Neural cell (in vitro differentiated cells): ENCODE measurements at regions not wholly inside any gene's neighbourhood (a gene's known extent, or its start where the extent isn't known, plus 50 kb on each side); places are given as distances from the start of the nearest gene placed in this dataset.

Source experiments
- H2AFZ ChIP-seq: fragments of 200-600, 300-800 bp; sonication (generic), shearing (Covaris generic); 2 replicates; pipeline ENCODE4 v1.6.0; 2014; ENCODE audit warnings: low read depth, mild to moderate bottlenecking, antibody characterized with exemption, low read length, moderate library complexity
- H3F3A ChIP-seq: fragments of 200-600 bp; shearing (Covaris generic); 2 replicates; pipeline ENCODE4 v1.6.1; 2016; ENCODE audit warnings: mild to moderate bottlenecking, moderate library complexity, mixed read lengths, antibody characterized with exemption, low read length; ENCODE audit not compliant: insufficient read depth, poor library complexity, severe bottlenecking
- H3K27ac ChIP-seq: fragments of 200-600, 300-800 bp; sonication (generic), shearing (Covaris generic); 2 replicates; pipeline ENCODE4 v1.5.1; 2014; ENCODE audit warnings: mild to moderate bottlenecking, low read length, moderate library complexity
- H3K27me3 ChIP-seq: fragments of 300-800, 200-600 bp; sonication (generic), shearing (Covaris generic); 2 replicates; pipeline ENCODE4 v1.6.0; 2014; ENCODE audit warnings: mild to moderate bottlenecking, low read depth, low read length, moderate library complexity; ENCODE audit not compliant: insufficient read depth
- H3K36me3 ChIP-seq: fragments of 300-800, 200-600 bp; sonication (generic), shearing (Covaris generic); 2 replicates; pipeline ENCODE4 v1.5.1; 2014; ENCODE audit warnings: mild to moderate bottlenecking, antibody characterized with exemption, low read length, moderate library complexity; ENCODE audit not compliant: insufficient read depth
- H3K4me2 ChIP-seq: fragments of 300-800, 200-600 bp; sonication (generic), shearing (Covaris generic); 2 replicates; pipeline ENCODE4 v1.6.0; 2014; ENCODE audit warnings: mild to moderate bottlenecking, low read length
- H3K4me3 ChIP-seq: fragments of 300-800, 200-600 bp; sonication (generic), shearing (Covaris generic); 2 replicates; pipeline ENCODE4 v1.5.1; 2014; ENCODE audit warnings: mild to moderate bottlenecking, low read length, moderate library complexity
- H3K79me2 ChIP-seq: fragments of 200-600 bp; shearing (Covaris generic); replicated peaks from 2 replicates; pipeline ENCODE4 v1.6.0; 2014; ENCODE audit warnings: mild to moderate bottlenecking, low read length, moderate library complexity; ENCODE audit not compliant: insufficient read depth
- H3K9ac ChIP-seq: fragments of 300-800, 200-600 bp; sonication (generic), shearing (Covaris generic); 2 replicates; pipeline ENCODE4 v1.6.1; 2016; ENCODE audit warnings: mild to moderate bottlenecking, low read length, mixed read lengths
- H3K9me2 ChIP-seq: fragments of 200-600 bp; shearing (Covaris generic); 2 replicates; pipeline ENCODE4 v1.6.1; 2016; ENCODE audit warnings: mild to moderate bottlenecking, low read length, mixed read lengths; ENCODE audit not compliant: insufficient read depth
- H3K9me3 ChIP-seq: fragments of 200-600, 300-800 bp; sonication (generic), shearing (Covaris generic); 2 replicates; pipeline ENCODE4 v1.6.1; 2016; ENCODE audit warnings: mild to moderate bottlenecking, mixed run types, low read length, moderate library complexity, mixed read lengths
- H4K20me1 ChIP-seq: fragments of 200-600 bp; shearing (Covaris generic); 2 replicates; pipeline ENCODE4 v1.6.1; 2016; ENCODE audit warnings: mild to moderate bottlenecking, mixed run types; ENCODE audit not compliant: insufficient read depth
- EP300 ChIP-seq: fragments of 450-650 bp; conservative IDR thresholded peaks from 2 replicates; pipeline ENCODE4 v1.6.1; 2014; ENCODE audit warnings: antibody characterized with exemption, mild to moderate bottlenecking, moderate library complexity; ENCODE audit not compliant: poor library complexity, severe bottlenecking
- EZH2 ChIP-seq: fragments of 200-600, 300-800 bp; shearing (Covaris generic), sonication (generic); IDR thresholded peaks from 2 replicates; pipeline ENCODE4 v1.6.1; 2014; ENCODE audit warnings: antibody characterized with exemption, low read length, borderline replicate concordance, mild to moderate bottlenecking; ENCODE audit not compliant: insufficient read depth, poor library complexity, severe bottlenecking
- MXI1 ChIP-seq: fragments of 450-650 bp; conservative IDR thresholded peaks from 2 replicates; pipeline ENCODE4 v1.6.1; 2014; ENCODE audit warnings: antibody characterized with exemption, mild to moderate bottlenecking; ENCODE audit not compliant: poor library complexity, severe bottlenecking
- POLR2AphosphoS5 ChIP-seq: IDR thresholded peaks from 2 replicates; pipeline ENCODE4 v1.6.1; 2012
- RAD21 ChIP-seq: fragments of 450-650 bp; conservative IDR thresholded peaks from 2 replicates; pipeline ENCODE4 v1.6.1; 2014; ENCODE audit warnings: antibody characterized with exemption, mild to moderate bottlenecking, moderate library complexity
- REST ChIP-seq: IDR thresholded peaks from 2 replicates; pipeline ENCODE4 v1.6.1; 2012; ENCODE audit warnings: borderline replicate concordance
- SMC3 ChIP-seq: fragments of 450-650 bp; conservative IDR thresholded peaks from 2 replicates; pipeline ENCODE4 v1.6.1; 2014; ENCODE audit warnings: antibody characterized with exemption, mild to moderate bottlenecking, moderate library complexity; ENCODE audit not compliant: poor library complexity
- TAF1 ChIP-seq: IDR thresholded peaks from 2 replicates; pipeline ENCODE4 v1.6.1; 2012; ENCODE audit warnings: low read depth
- TF ChIP-seq, protein P1 (sequence below): fragments of 450-650 bp; IDR thresholded peaks from 2 replicates; pipeline ENCODE4 v1.5.1; 2014; ENCODE audit warnings: antibody characterized with exemption, mild to moderate bottlenecking, moderate library complexity; ENCODE audit not compliant: poor library complexity, severe bottlenecking

- H3K4me2 ChIP-seq: no peak overlapping the region
- H3K9ac ChIP-seq: no peak overlapping the region
- no peak overlapping the region for H3K4me3 ChIP-seq
- TF ChIP-seq MXI1: no peak
- TF ChIP-seq POLR2AphosphoS5: no peak
- TF ChIP-seq EZH2: no peak
- no peaks in the 10 kb centered on the region for H3K9me3 ChIP-seq
- no peaks in the 10 kb centered on the region for H4K20me1 ChIP-seq
- H3K36me3 ChIP-seq: no peaks in the 10 kb centered on the region
- no peaks in the 10 kb centered on the region for H3K9me2 ChIP-seq
- H2AFZ ChIP-seq: no peak overlapping the region
- H3K79me2 ChIP-seq: no peaks in the 10 kb centered on the region
- H3F3A ChIP-seq: no peaks in the 10 kb centered on the region
- no peak overlapping the region for H3K27ac ChIP-seq
- no peaks in the 10 kb centered on the region for H3K27me3 ChIP-seq
These were observed 252.9 kb upstream of the ZMIZ1 start for GRCh38 chr10:78815702-78816334.

DNA sequence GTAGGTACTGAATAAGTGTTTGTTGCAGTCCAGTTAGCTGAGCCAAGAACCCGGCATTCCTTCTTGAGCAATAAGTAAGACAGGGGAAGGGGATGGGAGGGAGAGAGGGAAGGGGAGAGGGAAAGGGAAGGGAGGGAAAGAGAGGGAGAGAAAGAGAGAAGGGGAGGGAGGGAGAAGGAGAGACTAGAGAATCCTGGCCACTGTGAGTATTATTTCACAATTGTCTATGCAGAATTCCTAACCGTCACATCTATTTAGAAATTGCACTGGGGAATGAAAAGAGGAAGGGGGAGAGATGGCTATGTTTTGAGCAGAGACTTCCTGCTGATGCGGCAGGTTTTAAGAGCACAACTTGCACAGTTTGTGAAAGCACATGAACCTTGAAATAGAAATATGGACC lies 251.4 kb upstream of the ZMIZ1 start:
- Histone ChIP-seq H3K27ac (no peak overlapping the region), H2AFZ (no peak overlapping the region), H3F3A (no peaks in the 10 kb centered on the region), H3K4me3 (no peak overlapping the region), H3K79me2 (no peaks in the 10 kb centered on the region), H4K20me1 (no peaks in the 10 kb centered on the region), H3K27me3 (no peaks in the 10 kb centered on the region), H3K9me3 (no peaks in the 10 kb centered on the region), H3K9ac (no peak overlapping the region), H3K4me2 (no peak overlapping the region), H3K9me2 (no peaks in the 10 kb centered on the region), H3K36me3 (no peaks in the 10 kb centered on the region)
- no peak for TF ChIP-seq TAF1
- TF ChIP-seq, protein P1, sequence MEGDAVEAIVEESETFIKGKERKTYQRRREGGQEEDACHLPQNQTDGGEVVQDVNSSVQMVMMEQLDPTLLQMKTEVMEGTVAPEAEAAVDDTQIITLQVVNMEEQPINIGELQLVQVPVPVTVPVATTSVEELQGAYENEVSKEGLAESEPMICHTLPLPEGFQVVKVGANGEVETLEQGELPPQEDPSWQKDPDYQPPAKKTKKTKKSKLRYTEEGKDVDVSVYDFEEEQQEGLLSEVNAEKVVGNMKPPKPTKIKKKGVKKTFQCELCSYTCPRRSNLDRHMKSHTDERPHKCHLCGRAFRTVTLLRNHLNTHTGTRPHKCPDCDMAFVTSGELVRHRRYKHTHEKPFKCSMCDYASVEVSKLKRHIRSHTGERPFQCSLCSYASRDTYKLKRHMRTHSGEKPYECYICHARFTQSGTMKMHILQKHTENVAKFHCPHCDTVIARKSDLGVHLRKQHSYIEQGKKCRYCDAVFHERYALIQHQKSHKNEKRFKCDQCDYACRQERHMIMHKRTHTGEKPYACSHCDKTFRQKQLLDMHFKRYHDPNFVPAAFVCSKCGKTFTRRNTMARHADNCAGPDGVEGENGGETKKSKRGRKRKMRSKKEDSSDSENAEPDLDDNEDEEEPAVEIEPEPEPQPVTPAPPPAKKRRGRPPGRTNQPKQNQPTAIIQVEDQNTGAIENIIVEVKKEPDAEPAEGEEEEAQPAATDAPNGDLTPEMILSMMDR: no peak
- no peak for TF ChIP-seq EZH2
- no peak for TF ChIP-seq RAD21
- no peak for TF ChIP-seq POLR2AphosphoS5
- no peak for TF ChIP-seq SMC3
- no peak for TF ChIP-seq MXI1
- TF ChIP-seq REST: no peak
- TF ChIP-seq EP300: no peak
